VCaP (cell line): ENCODE measurements at regions not wholly inside any gene's neighbourhood (a gene's known extent, or its start where the extent isn't known, plus 50 kb on each side); places are given as distances from the start of the nearest gene placed in this dataset.
"Not testable (repeated sequence)": the region's sequence is repeated elsewhere in the genome, so short reads cannot be mapped to it uniquely, and the experiment has no call there.

Source experiments
- H3K27ac ChIP-seq: fragments of 450-650 bp; 2 replicates; pipeline ENCODE4 v1.5.1; 2017
- CTCF ChIP-seq: fragments of 450-650 bp; conservative IDR thresholded peaks from 2 replicates; pipeline ENCODE4 v1.5.1; 2017; ENCODE audit warnings: mild to moderate bottlenecking, moderate library complexity

GRCh38 chr3:159277814-159278213 is 476.0 kb downstream of the MFSD1 start:
- no peak overlapping the region for H3K27ac ChIP-seq
- no peak for TF ChIP-seq CTCF

GRCh38 chr3:159280386-159281191 is 478.7 kb downstream of the MFSD1 start:
- no peak for TF ChIP-seq CTCF
- no peak overlapping the region for H3K27ac ChIP-seq

- H3K27ac ChIP-seq: no peak overlapping the region
- no peak for TF ChIP-seq CTCF
Measured at GRCh38 chr3:159293493-159293892, 491.6 kb downstream of the MFSD1 start.

- TF ChIP-seq CTCF: no peak
- H3K27ac ChIP-seq: no peak overlapping the region
Measured at GRCh38 chr3:159301961-159302360, 500.1 kb downstream of the MFSD1 start.

- no peak for TF ChIP-seq CTCF
- H3K27ac ChIP-seq: no peak overlapping the region
Measured at GRCh38 chr3:159305017-159305416, 503.2 kb downstream of the MFSD1 start.

- H3K27ac ChIP-seq: not testable (repeated sequence)
Measured at GRCh38 chr3:159316706-159317105, 514.9 kb downstream of the MFSD1 start.

GRCh38 chr3:159319156-159319555 is 517.3 kb downstream of the MFSD1 start:
- no peak for TF ChIP-seq CTCF
- no peak overlapping the region for H3K27ac ChIP-seq

- peak; percentile 59 for TF ChIP-seq CTCF
- H3K27ac ChIP-seq: no peak overlapping the region
Measured at GRCh38 chr3:159322322-159322939, 520.6 kb downstream of the MFSD1 start.
